HG03558 (cell line): ENCODE measurements at regions not wholly inside any gene's neighbourhood (a gene's known extent, or its start where the extent isn't known, plus 50 kb on each side); places are given as distances from the start of the nearest gene placed in this dataset.

Experiments used
- ATAC-seq: cut with Tn5 transposase; IDR thresholded peaks from one replicate; pipeline ENCODE4 v1.9.1; 2021; ENCODE audit warnings: moderate number of reproducible peaks; ENCODE audit not compliant: unreplicated experiment; ENCODE audit errors: extremely low read depth

GRCh38 chr13:85260896-85261295 is 538.3 kb downstream of the SLITRK6 start:
- no peak for ATAC-seq

GRCh38 chr13:85255978-85256377 is 543.2 kb downstream of the SLITRK6 start:
- no peak for ATAC-seq

GRCh38 chr13:85254641-85255040 is 544.6 kb downstream of the SLITRK6 start:
- no peak for ATAC-seq

GRCh38 chr13:85249151-85249550 is 550.1 kb downstream of the SLITRK6 start:
- no peak for ATAC-seq

DNA sequence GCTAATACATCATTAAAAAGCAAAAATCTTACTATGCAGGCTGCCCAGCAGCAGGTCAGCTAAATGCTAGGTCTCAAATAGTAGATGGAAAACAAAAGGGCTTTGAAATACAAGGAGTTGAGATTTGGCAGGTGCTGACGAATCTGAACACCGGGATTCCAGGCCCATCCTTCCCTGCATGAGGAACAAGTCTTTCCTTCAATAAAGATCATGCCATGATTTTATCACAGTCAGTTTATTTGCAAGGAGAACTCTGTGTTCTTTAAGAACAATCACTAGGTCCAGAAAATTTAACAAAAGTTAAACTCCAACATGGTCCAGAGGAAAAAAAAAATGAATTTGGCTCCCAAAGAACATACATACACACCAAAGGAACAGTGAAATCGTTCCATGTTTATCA is 551.4 kb downstream of the SLITRK6 start:
- ATAC-seq, result no peak

DNA sequence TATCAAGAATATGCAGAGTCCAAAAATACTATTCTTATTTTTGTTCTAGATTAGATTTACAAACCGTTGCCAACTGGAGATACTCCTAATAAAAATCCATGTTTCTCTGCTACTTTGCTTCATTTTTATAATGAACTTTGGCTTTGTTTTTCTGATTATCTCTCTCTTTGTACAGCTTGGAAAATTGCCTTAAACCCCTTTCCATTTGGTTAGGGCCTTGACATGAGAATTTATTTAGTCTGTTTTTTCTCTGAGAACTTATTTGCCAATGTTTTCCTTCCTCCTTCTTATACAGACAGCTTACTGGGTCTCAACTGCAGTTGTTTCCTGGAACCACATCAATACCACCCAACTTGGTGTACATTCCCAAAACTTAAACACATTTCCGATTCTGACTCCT is 555.4 kb downstream of the SLITRK6 start:
- no peak for ATAC-seq

DNA sequence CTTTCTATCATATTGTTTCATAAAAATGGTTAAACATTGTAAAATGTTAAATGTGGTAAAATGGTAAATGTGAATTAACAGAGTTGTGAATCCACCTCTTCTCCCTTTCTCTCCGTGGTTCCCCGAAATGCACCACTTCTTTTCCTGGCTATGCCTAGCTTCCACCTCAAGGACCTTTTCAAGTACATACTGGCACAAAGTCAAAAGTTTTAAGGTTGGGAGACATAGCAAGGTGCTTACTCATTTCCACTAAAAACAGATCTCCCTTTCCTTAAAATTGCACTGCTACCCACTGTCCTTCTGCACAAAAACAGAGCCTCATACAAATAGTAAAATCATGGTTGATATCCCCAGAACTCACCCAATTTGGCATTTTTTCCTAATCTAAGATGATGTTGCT is 558.2 kb downstream of the SLITRK6 start:
- no peak for ATAC-seq

- no peak for ATAC-seq
These were observed 562.8 kb downstream of the SLITRK6 start for GRCh38 chr13:85236413-85236812.

DNA sequence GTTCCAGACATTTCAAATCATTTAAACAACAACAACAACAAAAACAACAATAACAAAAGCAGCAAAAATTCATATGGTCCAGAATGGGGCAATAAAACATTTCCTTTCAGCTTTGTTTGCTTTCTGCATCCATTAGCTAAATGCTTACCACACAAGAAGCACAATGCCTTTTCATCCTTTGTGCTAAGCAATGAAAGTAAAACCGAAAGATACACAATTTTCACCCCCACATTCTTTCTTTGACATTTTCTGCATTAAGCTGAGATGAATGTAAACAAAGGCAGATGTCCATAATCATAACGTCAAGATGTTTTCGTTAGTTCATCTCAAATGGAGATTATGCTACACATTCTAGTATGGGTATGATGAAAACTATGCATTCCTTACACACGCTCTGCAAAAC is 568.5 kb downstream of the SLITRK6 start:
- no peak for ATAC-seq

DNA sequence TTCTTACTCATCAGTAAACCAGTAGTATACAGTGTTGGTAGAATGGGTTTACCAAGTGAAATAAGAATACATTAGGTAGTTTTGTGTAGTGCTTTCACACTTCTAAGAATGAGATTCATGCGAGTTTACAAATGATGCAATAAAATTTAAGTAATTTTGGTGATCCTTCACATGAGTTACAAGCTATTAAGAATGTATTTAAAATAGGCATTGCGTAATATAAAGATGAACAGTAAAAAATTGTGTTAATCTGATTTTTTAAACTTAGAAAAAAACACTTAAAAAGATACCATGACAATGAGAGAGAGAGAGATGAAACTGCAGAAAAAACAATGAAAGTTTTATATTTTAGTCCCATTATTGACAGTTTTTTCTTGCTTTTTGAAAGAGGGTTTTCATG is 570.5 kb downstream of the SLITRK6 start:
- no peak for ATAC-seq

DNA sequence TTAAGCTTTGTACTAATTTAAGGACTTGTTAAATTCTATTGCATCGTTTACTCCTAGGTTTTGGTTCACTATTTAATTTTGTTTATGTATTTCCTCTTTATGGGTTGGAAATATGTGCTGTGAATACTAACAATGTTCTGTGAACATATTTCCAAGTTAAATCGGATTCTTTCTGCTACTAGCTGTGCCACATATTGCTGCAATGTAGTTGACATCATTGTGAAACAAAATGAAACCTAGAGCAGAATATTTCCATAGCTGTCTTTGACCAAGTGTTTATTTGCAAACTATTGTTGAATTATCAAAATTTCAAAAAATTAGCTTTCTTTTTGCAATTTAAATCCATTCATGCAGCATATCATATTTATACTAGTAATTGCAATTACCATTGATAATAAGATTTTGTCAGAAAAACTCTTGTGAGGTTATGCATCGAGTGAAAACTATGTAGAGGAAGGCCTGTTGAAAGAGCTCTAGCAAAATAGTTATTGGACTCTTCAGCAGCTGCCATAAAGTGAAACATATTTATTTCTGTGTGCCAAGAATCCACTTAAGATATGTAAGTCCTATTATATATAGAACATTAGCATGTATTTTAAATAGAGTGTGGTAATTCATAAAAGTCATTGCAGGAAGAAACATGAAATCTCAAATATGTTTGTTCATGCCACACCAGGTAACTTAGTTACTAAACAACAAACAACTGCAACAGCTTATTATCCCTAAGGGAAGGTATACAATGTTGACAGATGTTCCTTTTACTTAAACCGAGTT is 575.1 kb downstream of the SLITRK6 start:
- no peak for ATAC-seq

DNA sequence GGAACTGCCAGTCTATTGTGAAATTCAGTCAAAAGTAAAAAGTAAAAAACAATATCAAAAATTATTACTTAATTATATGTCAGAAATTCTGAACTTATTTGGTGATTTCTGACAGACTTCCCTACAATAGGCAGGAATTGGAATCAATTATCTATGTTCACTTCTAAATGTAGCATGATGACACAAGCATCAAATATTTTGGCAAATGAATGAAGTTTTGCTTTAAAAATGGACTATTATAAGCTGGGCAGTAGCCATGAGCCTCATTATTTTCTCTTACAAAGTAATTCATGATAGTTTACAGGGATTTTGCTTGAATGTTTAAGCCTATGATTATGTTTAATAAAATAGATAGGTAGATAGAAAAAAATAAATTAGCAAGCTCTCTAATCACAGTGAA is 582.6 kb downstream of the SLITRK6 start:
- no peak for ATAC-seq

DNA sequence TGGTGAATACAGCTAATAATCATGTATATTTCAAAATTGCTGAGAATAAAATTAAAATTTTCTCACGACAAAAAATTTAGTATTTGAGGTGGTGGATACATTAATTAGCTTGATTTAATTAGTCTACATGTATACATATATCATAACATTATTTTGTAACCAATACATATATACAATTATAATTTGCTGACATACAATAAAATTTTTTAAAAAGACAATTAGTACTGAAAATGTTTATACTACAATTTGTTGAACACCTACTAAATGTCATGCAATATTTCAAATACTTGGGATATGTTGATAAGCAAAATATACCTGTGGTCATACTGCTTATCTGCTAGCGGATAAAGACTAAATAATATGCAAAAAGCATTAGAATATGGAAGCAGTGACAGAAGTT is 586.5 kb downstream of the SLITRK6 start:
- no peak for ATAC-seq

DNA sequence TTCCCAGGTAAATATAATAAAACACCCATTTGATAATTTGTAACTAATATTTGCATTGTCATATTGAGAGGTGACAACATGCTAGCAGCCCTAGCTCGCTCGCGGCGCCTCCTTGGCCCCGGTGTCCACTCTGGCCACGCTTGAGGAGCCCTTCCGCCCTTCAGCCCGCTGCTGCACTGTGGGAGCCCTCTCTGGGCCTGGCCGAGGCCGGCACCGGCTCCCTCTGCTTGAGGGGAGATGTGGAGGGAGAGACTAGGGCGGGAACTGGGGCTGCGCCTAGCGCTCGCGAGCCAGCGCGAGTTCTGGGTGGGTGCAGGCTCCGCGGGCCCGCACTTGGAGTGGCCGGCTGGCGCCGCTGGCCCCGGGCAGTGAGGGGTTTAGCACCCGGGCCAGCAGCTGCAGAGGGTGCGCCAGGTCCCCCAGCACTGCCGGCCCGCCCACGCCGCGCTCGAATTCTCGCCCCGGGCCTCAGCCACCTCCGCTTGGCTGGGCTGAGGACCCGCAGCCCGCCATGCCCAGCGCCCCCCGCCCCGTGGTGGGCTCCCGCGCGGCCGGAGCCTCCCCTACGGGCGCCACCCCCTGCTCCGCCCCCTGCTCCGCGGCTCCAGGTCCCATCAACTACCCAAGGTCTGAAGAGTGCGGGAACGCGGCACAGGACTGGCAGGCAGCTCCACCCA is 594.4 kb downstream of the SLITRK6 start:
- ATAC-seq, result no peak

- ATAC-seq, result no peak
These were observed 601.8 kb downstream of the SLITRK6 start for GRCh38 chr13:85197431-85197830.

DNA sequence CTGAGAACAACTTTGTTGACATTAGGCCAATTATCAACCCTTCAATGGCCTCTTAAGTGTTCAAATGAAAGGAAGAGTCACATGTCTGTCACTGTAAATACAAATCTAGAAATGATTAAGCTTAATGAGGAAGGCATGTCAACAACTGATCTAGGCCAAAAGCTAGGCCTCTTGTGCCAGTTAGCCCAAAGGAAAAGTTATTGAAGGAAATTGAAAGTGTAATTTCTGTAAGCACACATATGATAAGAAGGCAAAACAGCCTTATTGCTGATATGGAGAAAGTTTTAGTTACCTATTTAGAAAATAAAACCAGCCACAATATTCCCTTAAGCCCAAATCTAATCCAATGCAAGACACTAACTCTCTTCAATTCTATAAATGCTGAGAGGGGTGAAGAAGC is 604.7 kb downstream of the SLITRK6 start:
- ATAC-seq, result no peak

- no peak for ATAC-seq
These were observed 607.1 kb downstream of the SLITRK6 start for GRCh38 chr13:85191996-85192718.

- ATAC-seq, result no peak
These were observed 612.7 kb downstream of the SLITRK6 start for GRCh38 chr13:85186356-85187045.

GRCh38 chr13:85174291-85174690 is 624.9 kb downstream of the SLITRK6 start:
- no peak for ATAC-seq

- no peak for ATAC-seq
These were observed 628.8 kb downstream of the SLITRK6 start for GRCh38 chr13:85170372-85170771.

GRCh38 chr13:85166891-85167290 is 632.3 kb downstream of the SLITRK6 start:
- ATAC-seq, result no peak
